Activated CD8-positive, alpha-beta T cell treated with anti-CD3 and anti-CD28 coated beads for 36 hours (primary cell): ENCODE measurements at regions not wholly inside any gene's neighbourhood (a gene's known extent, or its start where the extent isn't known, plus 50 kb on each side); places are given as distances from the start of the nearest gene placed in this dataset.

Experiments used
- ATAC-seq: fragments of 200-7000 bp; cut with Tn5 transposase; one replicate; pipeline ENCODE4 v1.10.0; 2021; ENCODE audit warnings: mild to moderate bottlenecking, moderate library complexity
- CTCF ChIA-PET: fragments of 350-600 bp; sonication (Branson Sonifier 250); formaldehyde crosslinking; loops from one replicate; lab custom pipeline; 2021; ENCODE audit warnings: antibody characterized with exemption; lab: Charles Lee
- POLR2A ChIA-PET: fragments of 350-600 bp; sonication (Branson Sonifier 250); formaldehyde crosslinking; loops from one replicate; lab custom pipeline; 2021; ENCODE audit warnings: antibody characterized with exemption; lab: Charles Lee
- DNase-seq: peaks from one replicate; pipeline ENCODE4 v3.0.0-alpha.2; 2020
- H3K27ac Mint-ChIP-seq: one replicate; pipeline ENCODE4 v1.8.0; 2021; ENCODE audit warnings: mild to moderate bottlenecking, mixed read lengths
- H3K27me3 Mint-ChIP-seq: one replicate; pipeline ENCODE4 v1.8.0; 2021; ENCODE audit warnings: mixed read lengths
- H3K36me3 Mint-ChIP-seq: one replicate; pipeline ENCODE4 v1.8.0; 2021; ENCODE audit warnings: low read depth, mixed read lengths
- H3K4me1 Mint-ChIP-seq: one replicate; pipeline ENCODE4 v1.8.0; 2021; ENCODE audit warnings: low read depth, mixed read lengths
- H3K4me3 Mint-ChIP-seq: one replicate; pipeline ENCODE4 v1.8.0; 2021; ENCODE audit warnings: mild to moderate bottlenecking, moderate library complexity, mixed read lengths
- H3K9me3 Mint-ChIP-seq: one replicate; pipeline ENCODE4 v1.8.0; 2021; ENCODE audit warnings: mixed read lengths
- CTCF ChIP-seq: fragments of 200-600 bp; IDR thresholded peaks from one replicate; pipeline ENCODE4 v1.8.0; 2022; ENCODE audit warnings: antibody characterized with exemption, mild to moderate bottlenecking
- intact Hi-C: fragments of 100-400 bp; cut with micrococcal nuclease; formaldehyde crosslinking; loops from one replicate; pipeline ENCODE4 v1.10.0; 2022

DNA sequence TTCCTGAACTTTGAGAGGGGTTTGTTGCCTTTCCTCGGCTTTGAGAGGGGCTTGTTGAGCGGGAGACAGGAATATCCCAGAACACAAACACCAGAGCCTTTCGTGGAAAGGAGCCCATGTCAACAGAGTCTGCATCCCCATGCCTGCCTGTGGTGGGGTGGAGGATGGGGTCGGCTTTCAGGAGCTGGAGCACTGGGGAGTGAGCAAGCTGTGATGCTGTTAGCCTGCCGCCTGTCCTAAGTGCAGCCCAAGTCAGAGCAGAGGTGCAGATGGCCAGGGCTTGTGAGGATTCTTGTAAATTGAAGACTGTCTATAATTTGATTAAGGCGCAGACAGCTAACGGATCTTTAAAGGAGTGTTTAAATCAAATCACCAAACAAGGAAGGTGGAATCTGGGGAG lies 103.3 kb upstream of the ANK2 start:
- peaks cover 6% of the 10 kb centered on the region for H3K27me3 Mint-ChIP-seq
- H3K36me3 Mint-ChIP-seq = no peaks in the 10 kb centered on the region
- intact Hi-C loops = no loop called here
- no peaks in the 10 kb centered on the region for H3K4me1 Mint-ChIP-seq
- no peak overlapping the region for H3K27ac Mint-ChIP-seq
- no peaks in the 10 kb centered on the region for H3K9me3 Mint-ChIP-seq
- DNase-seq (no peak), ATAC-seq (no peak)
- TF ChIP-seq CTCF = no peak
- H3K4me3 Mint-ChIP-seq = no peak overlapping the region
- ChIA-PET CTCF (interaction anchor here (1.4 kb wide), 1 partner anchor 19 kb away, joined by 3 read pairs; no protein-coding TSS in a partner anchor), POLR2A (no interaction called here)

DNA sequence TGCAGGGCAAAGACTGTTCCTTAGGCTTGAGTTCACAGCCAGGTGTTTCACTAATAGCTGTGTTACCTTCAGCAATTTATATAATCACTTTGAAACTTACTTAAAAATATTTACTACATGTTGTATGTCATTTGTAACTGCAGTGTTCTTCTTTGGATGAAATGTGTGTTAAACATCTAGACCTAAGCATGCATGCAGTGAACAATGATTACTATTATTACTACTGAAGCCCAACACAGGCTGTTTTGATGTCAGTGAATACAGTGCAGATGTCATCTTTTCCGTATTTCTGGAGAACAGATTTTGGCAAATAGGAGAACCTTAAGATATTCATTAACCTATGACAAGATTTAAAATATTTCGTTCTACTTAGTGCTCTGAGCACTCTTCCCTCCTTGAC lies 101.8 kb upstream of the ANK2 start:
- intact Hi-C loops = no loop called here
- no peak for DNase-seq
- Mint-ChIP-seq H3K27me3 (peaks cover 6% of the 10 kb centered on the region), H3K4me1 (no peaks in the 10 kb centered on the region), H3K36me3 (no peaks in the 10 kb centered on the region), H3K27ac (no peak overlapping the region), H3K9me3 (no peaks in the 10 kb centered on the region), H3K4me3 (no peak overlapping the region)
- no peak for ATAC-seq
- POLR2A ChIA-PET = no interaction called here
- no peak for TF ChIP-seq CTCF
- CTCF ChIA-PET = interaction anchor here (1.4 to 3.3 kb wide), 2 partner anchors 9 to 21 kb away, joined by 3 to 19 read pairs; no protein-coding TSS in a partner anchor

- peaks cover 8% of the 10 kb centered on the region for H3K27me3 Mint-ChIP-seq
- no peak overlapping the region for H3K4me3 Mint-ChIP-seq
- ATAC-seq (no peak), DNase-seq (no peak)
- no peak overlapping the region for H3K27ac Mint-ChIP-seq
- TF ChIP-seq CTCF = peak; percentile 61
- intact Hi-C loops = no loop called here
- no peaks in the 10 kb centered on the region for H3K36me3 Mint-ChIP-seq
- POLR2A ChIA-PET = no interaction called here
- CTCF ChIA-PET = interaction anchor here (0.6 to 2.9 kb wide), 25 partner anchors 8 to 316 kb away, joined by 3 to 21 read pairs (median 3); no protein-coding TSS in a partner anchor
- H3K4me1 Mint-ChIP-seq = no peaks in the 10 kb centered on the region
- H3K9me3 Mint-ChIP-seq = no peaks in the 10 kb centered on the region
These were observed 97.8 kb upstream of the ANK2 start for GRCh38 chr4:112951362-112952312.

GRCh38 chr4:112952313-112952700 lies 97.1 kb upstream of the ANK2 start:
- no peak overlapping the region for H3K4me3 Mint-ChIP-seq
- H3K27me3 Mint-ChIP-seq = peaks cover 8% of the 10 kb centered on the region
- no peaks in the 10 kb centered on the region for H3K9me3 Mint-ChIP-seq
- no peaks in the 10 kb centered on the region for H3K36me3 Mint-ChIP-seq
- TF ChIP-seq CTCF = no peak
- DNase-seq (no peak), ATAC-seq (no peak)
- intact Hi-C loops = no loop called here
- no peak overlapping the region for H3K27ac Mint-ChIP-seq
- ChIA-PET POLR2A (no interaction called here), CTCF (interaction anchor here (0.9 to 2.9 kb wide), 15 partner anchors 9 to 208 kb away, joined by 3 to 21 read pairs (median 3); no protein-coding TSS in a partner anchor)
- no peaks in the 10 kb centered on the region for H3K4me1 Mint-ChIP-seq

- POLR2A ChIA-PET = no interaction called here
- no peak for DNase-seq
- CTCF ChIA-PET = interaction anchor here (0.7 to 2.9 kb wide), 4 partner anchors 10 to 191 kb away, joined by 3 to 21 read pairs (median 6); no protein-coding TSS in a partner anchor
- no peak for ATAC-seq
- Mint-ChIP-seq H3K4me1 (no peaks in the 10 kb centered on the region), H3K9me3 (no peaks in the 10 kb centered on the region), H3K36me3 (no peaks in the 10 kb centered on the region), H3K4me3 (no peak overlapping the region), H3K27me3 (peaks cover 8% of the 10 kb centered on the region), H3K27ac (no peak overlapping the region)
- intact Hi-C loops = no loop called here
- TF ChIP-seq CTCF = no peak
These were observed 96.2 kb upstream of the ANK2 start for GRCh38 chr4:112953262-112953661.
